Osteoblast (primary cell): ENCODE measurements at regions not wholly inside any gene's neighbourhood (a gene's known extent, or its start where the extent isn't known, plus 50 kb on each side); places are given as distances from the start of the nearest gene placed in this dataset.

ENCODE experiments used
- DNase-seq: peaks from one replicate; pipeline ENCODE4 v3.0.0; 2011; ENCODE audit warnings: low spot score, mixed read lengths; ENCODE audit not compliant: insufficient read length; ENCODE audit errors: missing footprints
- H2AFZ ChIP-seq: 2 replicates; pipeline ENCODE4 v1.6.0; 2011; ENCODE audit warnings: mild to moderate bottlenecking, low read length
- H3K27ac ChIP-seq: 2 replicates; pipeline ENCODE4 v1.5.1; 2011; ENCODE audit warnings: mild to moderate bottlenecking, low read depth, low read length, moderate library complexity
- H3K27me3 ChIP-seq: 2 replicates; pipeline ENCODE4 v1.6.0; 2012; ENCODE audit warnings: mild to moderate bottlenecking, control low read depth, inconsistent platforms, low read length, moderate library complexity; ENCODE audit not compliant: insufficient read depth
- H3K36me3 ChIP-seq: 2 replicates; pipeline ENCODE4 v1.5.1; 2011; ENCODE audit warnings: mild to moderate bottlenecking, low read length, control low read depth, moderate library complexity; ENCODE audit not compliant: insufficient read depth
- H3K4me1 ChIP-seq: 2 replicates; pipeline ENCODE4 v1.5.1; 2011; ENCODE audit warnings: mild to moderate bottlenecking, low read length, control low read depth, moderate library complexity; ENCODE audit not compliant: insufficient read depth
- H3K4me2 ChIP-seq: 2 replicates; pipeline ENCODE4 v1.6.0; 2011; ENCODE audit warnings: mild to moderate bottlenecking, low read length; ENCODE audit not compliant: insufficient read depth
- H3K4me3 ChIP-seq: fragments of 200-600 bp; sonication (generic); 3 replicates; pipeline ENCODE4 v1.5.1; 2012; ENCODE audit warnings: mild to moderate bottlenecking, low read length, inconsistent platforms; ENCODE audit not compliant: insufficient read depth
- H3K79me2 ChIP-seq: 2 replicates; pipeline ENCODE4 v1.6.0; 2012; ENCODE audit warnings: mild to moderate bottlenecking, low read length, control low read depth, inconsistent platforms; ENCODE audit not compliant: insufficient read depth
- H3K9me3 ChIP-seq: 2 replicates; pipeline ENCODE4 v1.5.1; 2011; ENCODE audit warnings: low read depth, low read length, control low read depth
- H4K20me1 ChIP-seq: 2 replicates; pipeline ENCODE4 v1.6.0; 2012; ENCODE audit warnings: mild to moderate bottlenecking, low read length, control low read depth; ENCODE audit not compliant: insufficient read depth
- CTCF ChIP-seq: IDR thresholded peaks from 2 replicates; pipeline ENCODE4 v1.5.1; 2011; ENCODE audit warnings: mild to moderate bottlenecking, low read depth, low read length, moderate library complexity; ENCODE audit errors: extremely low read depth

GRCh38 chr13:79062291-79062690 lies 343.8 kb downstream of the RBM26 start:
- Histone ChIP-seq H3K4me3 (no peak overlapping the region), H2AFZ (no peak overlapping the region), H3K9me3 (no peaks in the 10 kb centered on the region), H3K36me3 (no peaks in the 10 kb centered on the region), H3K4me2 (no peak overlapping the region), H3K27ac (no peak overlapping the region), H3K4me1 (no peaks in the 10 kb centered on the region), H4K20me1 (no peaks in the 10 kb centered on the region), H3K27me3 (no peaks in the 10 kb centered on the region), H3K79me2 (no peaks in the 10 kb centered on the region)
- DNase-seq = no peak
- TF ChIP-seq CTCF = no peak

- no peak overlapping the region for H3K4me2 ChIP-seq
- H3K4me1 ChIP-seq = no peaks in the 10 kb centered on the region
- no peak overlapping the region for H3K4me3 ChIP-seq
- no peaks in the 10 kb centered on the region for H3K36me3 ChIP-seq
- TF ChIP-seq CTCF = no peak
- no peaks in the 10 kb centered on the region for H3K79me2 ChIP-seq
- no peaks in the 10 kb centered on the region for H3K9me3 ChIP-seq
- DNase-seq = no peak
- no peak overlapping the region for H2AFZ ChIP-seq
- no peaks in the 10 kb centered on the region for H3K27me3 ChIP-seq
- H3K27ac ChIP-seq = no peak overlapping the region
- no peaks in the 10 kb centered on the region for H4K20me1 ChIP-seq
Measured at GRCh38 chr13:79060216-79060615, 345.8 kb downstream of the RBM26 start.

GRCh38 chr13:79056706-79057105 lies 349.3 kb downstream of the RBM26 start:
- no peak for TF ChIP-seq CTCF
- no peak overlapping the region for H3K4me3 ChIP-seq
- no peaks in the 10 kb centered on the region for H4K20me1 ChIP-seq

GRCh38 chr13:79051472-79051871 lies 354.6 kb downstream of the RBM26 start:
- H2AFZ ChIP-seq = no peak overlapping the region
- no peaks in the 10 kb centered on the region for H3K27me3 ChIP-seq
- no peak overlapping the region for H3K4me3 ChIP-seq
- H3K36me3 ChIP-seq = no peaks in the 10 kb centered on the region
- H3K79me2 ChIP-seq = no peaks in the 10 kb centered on the region
- peaks cover 2% of the 10 kb centered on the region for H3K9me3 ChIP-seq
- no peak for TF ChIP-seq CTCF
- H3K4me2 ChIP-seq = no peak overlapping the region
- H4K20me1 ChIP-seq = no peaks in the 10 kb centered on the region
- DNase-seq = no peak
- H3K27ac ChIP-seq = no peak overlapping the region
- H3K4me1 ChIP-seq = no peaks in the 10 kb centered on the region

More at GRCh38 chr13:79056706-79057105, 349.3 kb downstream of the RBM26 start:
- Histone ChIP-seq H3K9me3 (no peaks in the 10 kb centered on the region), H3K36me3 (no peaks in the 10 kb centered on the region), H3K27ac (no peak overlapping the region), H2AFZ (no peak overlapping the region), H3K27me3 (no peaks in the 10 kb centered on the region), H3K4me2 (no peak overlapping the region), H3K79me2 (no peaks in the 10 kb centered on the region), H3K4me1 (no peaks in the 10 kb centered on the region)
- no peak for DNase-seq
